ENCODE measurements at regions not wholly inside any gene's neighbourhood (a gene's known extent, or its start where the extent isn't known, plus 50 kb on each side); places are given as distances from the start of the nearest gene placed in this dataset.

DNA sequence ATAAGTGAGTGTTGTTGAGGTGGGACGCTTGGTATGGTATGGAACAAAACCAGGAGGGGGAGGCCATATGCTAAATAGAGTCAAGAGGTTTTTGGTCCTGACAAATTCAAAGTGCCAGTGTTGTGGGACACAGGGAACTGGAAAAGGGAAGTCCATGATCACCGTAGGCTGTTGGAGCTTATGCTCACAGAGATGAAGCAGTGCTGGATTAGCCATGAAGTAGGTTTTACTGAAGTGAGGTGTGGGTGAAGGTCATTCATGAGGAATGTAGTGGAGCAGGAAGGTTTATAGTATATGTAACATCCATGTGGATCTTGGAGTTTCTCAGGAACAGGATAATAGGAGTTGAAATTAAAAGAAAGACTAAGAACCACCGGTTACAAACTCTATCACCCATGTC lies 256.1 kb upstream of the PITX2 start:
- TF ChIP-seq, protein P1, sequence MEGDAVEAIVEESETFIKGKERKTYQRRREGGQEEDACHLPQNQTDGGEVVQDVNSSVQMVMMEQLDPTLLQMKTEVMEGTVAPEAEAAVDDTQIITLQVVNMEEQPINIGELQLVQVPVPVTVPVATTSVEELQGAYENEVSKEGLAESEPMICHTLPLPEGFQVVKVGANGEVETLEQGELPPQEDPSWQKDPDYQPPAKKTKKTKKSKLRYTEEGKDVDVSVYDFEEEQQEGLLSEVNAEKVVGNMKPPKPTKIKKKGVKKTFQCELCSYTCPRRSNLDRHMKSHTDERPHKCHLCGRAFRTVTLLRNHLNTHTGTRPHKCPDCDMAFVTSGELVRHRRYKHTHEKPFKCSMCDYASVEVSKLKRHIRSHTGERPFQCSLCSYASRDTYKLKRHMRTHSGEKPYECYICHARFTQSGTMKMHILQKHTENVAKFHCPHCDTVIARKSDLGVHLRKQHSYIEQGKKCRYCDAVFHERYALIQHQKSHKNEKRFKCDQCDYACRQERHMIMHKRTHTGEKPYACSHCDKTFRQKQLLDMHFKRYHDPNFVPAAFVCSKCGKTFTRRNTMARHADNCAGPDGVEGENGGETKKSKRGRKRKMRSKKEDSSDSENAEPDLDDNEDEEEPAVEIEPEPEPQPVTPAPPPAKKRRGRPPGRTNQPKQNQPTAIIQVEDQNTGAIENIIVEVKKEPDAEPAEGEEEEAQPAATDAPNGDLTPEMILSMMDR (IDR thresholded peaks at IDR 0.05), result no peak
- no peak for TF ChIP-seq POLR2A (IDR thresholded peaks at IDR 0.05)
